Adrenal gland (tissue), 9 donors: ENCODE measurements at regions not wholly inside any gene's neighbourhood (a gene's known extent, or its start where the extent isn't known, plus 50 kb on each side); places are given as distances from the start of the nearest gene placed in this dataset.

Source experiments
- DNase-seq, 7 donors: peaks; one replicate each; pipeline ENCODE4 v3.0.0-alpha.2; 2019 to 2020
- H3K27ac ChIP-seq, 5 donors: fragments of 200-600 bp; sonication (generic) in 4 of 5; 1 replicate in 3 of 5; 2 replicates in 2 of 5; pipeline versions ENCODE4 v1.5.1 to v1.8.0; 2016 to 2020; ENCODE audit warnings: mild to moderate bottlenecking in 1 of 5
- H3K27me3 ChIP-seq: fragments of 200-600 bp; 2 replicates; pipeline ENCODE4 v1.8.0; 2021
- H3K36me3 ChIP-seq, 2 donors: fragments of 200-600 bp; replicated peaks in 1 of 2; 1 replicate in 1 of 2; 2 replicates in 1 of 2; pipeline versions ENCODE4 v1.5.1 to v1.8.0; 2018 to 2022
- H3K4me1 ChIP-seq, 2 donors: fragments of 200-600 bp; replicated peaks in 1 of 2; 1 replicate in 1 of 2; 2 replicates in 1 of 2; pipeline versions ENCODE4 v1.5.1 to v1.8.0; 2018 to 2021
- H3K4me3 ChIP-seq, 4 donors: fragments of 200-600 bp; sonication (generic) in 3 of 4; one replicate each; pipeline ENCODE4 v1.5.1; 2016 to 2018
- H3K9me3 ChIP-seq, 3 donors: fragments of 200-600 bp; sonication (generic) in 1 of 3; replicated peaks in 1 of 3; 1 replicate in 2 of 3; 2 replicates in 1 of 3; pipeline versions ENCODE4 v1.5.1 to v1.8.0; 2016 to 2021
- CTCF ChIP-seq, 6 experiments: fragments of 450-650 bp in 4 of 6; fragments of 200-600 bp in 2 of 6; sonication (generic) in 1 of 6; IDR thresholded peaks; 1 replicate in 5 of 6; 2 replicates in 1 of 6; pipeline versions ENCODE4 v1.5.1 to v1.8.0; 2016 to 2021; ENCODE audit warnings: antibody characterized with exemption in 6 of 6, mild to moderate bottlenecking in 2 of 6, moderate library complexity in 1 of 6
- POLR2A ChIP-seq, 2 donors: fragments of 450-650 bp; IDR thresholded peaks; one replicate each; pipeline ENCODE4 v1.6.1; 2017; ENCODE audit warnings: antibody characterized with exemption in 2 of 2, mild to moderate bottlenecking in 2 of 2, moderate library complexity in 1 of 2
- WGBS, 4 donors: extraction: QIAGEN DNeasy Blood & Tissue Kit in 2 of 4; methylation state at CpG; one replicate each; pipeline versions ENCODE4 v1.1.5 to v1.1.7; 2013 to 2017; 5-methylcytosine and 5-hydroxymethylcytosine counted together
- intact Hi-C, 2 donors: fragments of 100-400 bp; cut with DNase I; formaldehyde crosslinking; loops; one replicate each; pipeline versions ENCODE4 v1.14.1 to v1.15.0; 2022 to 2023
- donor health status: healthy with polysubstance abuse.
- donor health status: Bipolar disorder and iron deficiency.
- donor health status: DM: yes; HTN: yes; CAD: no.
- donor health status: DM: no; HTN: no; CAD: no.
- donor health status: DM: no; HTN: no; CAD: no.

GRCh38 chr3:24684506-24685023, 189.9 kb upstream of the THRB start:
- no peaks in the 10 kb centered on the region for H3K27me3 ChIP-seq
- no peaks in the 10 kb centered on the region for H3K4me1 ChIP-seq
- intact Hi-C loops: no loop called here
- no peaks in the 10 kb centered on the region for H3K9me3 ChIP-seq
- no peak overlapping the region for H3K27ac ChIP-seq
- DNase-seq: no peak
- H3K4me3 ChIP-seq: no peak overlapping the region
- no peak for TF ChIP-seq POLR2A (IDR thresholded peaks at IDR 0.05)
- TF ChIP-seq CTCF (IDR thresholded peaks at IDR 0.05): no peak
- no peaks in the 10 kb centered on the region for H3K36me3 ChIP-seq
- 77 to 88% (median 85%) methylated on average over 6 of the region's 6 CpGs for WGBS, 4 donors

DNA sequence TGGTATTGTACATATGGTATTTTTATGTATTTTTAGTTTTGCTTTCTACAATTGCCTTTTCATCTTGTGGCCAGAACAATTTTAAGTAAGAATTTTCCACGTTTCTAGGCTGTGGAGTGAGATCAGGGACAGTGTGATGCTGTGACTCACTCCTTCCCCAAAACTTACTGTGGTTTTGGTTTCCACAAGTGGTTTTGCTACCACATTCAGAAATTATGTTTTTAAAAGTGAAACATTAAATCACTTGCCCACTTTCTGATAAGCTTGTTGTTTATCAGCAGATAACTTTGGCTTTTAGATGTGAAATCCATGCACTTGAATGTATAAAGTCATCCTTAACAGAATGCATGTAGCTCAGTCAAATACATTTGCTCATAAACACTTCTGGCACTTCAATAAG, 192.2 kb upstream of the THRB start:
- 18 to 32% (median 24%) methylated on average over 1 of the region's 1 CpG for WGBS, 4 donors
- no peak overlapping the region for H3K27ac ChIP-seq
- TF ChIP-seq CTCF (IDR thresholded peaks at IDR 0.05) (no peak), POLR2A (IDR thresholded peaks at IDR 0.05) (no peak)

GRCh38 chr3:24687671-24688070, 193.0 kb upstream of the THRB start:
- H3K9me3 ChIP-seq: no peaks in the 10 kb centered on the region
- H3K27me3 ChIP-seq: no peaks in the 10 kb centered on the region
- no peak for DNase-seq
- no peak overlapping the region for H3K4me3 ChIP-seq
- no peaks in the 10 kb centered on the region for H3K4me1 ChIP-seq
- H3K27ac ChIP-seq: no peak overlapping the region
- WGBS, 4 donors: 89 to 94% (median 92%) methylated on average over 7 of the region's 7 CpGs
- no peaks in the 10 kb centered on the region for H3K36me3 ChIP-seq
- TF ChIP-seq POLR2A (IDR thresholded peaks at IDR 0.05) (no peak), CTCF (IDR thresholded peaks at IDR 0.05) (no peak)
- intact Hi-C loops: no loop called here

More for the DNA sequence above, 192.2 kb upstream of the THRB start:
- Histone ChIP-seq H3K27me3 (no peaks in the 10 kb centered on the region), H3K4me3 (no peak overlapping the region), H3K9me3 (no peaks in the 10 kb centered on the region), H3K36me3 (no peaks in the 10 kb centered on the region), H3K4me1 (no peaks in the 10 kb centered on the region)
- intact Hi-C loops: no loop called here
- no peak for DNase-seq

GRCh38 chr3:24688446-24689148, 193.9 kb upstream of the THRB start:
- Histone ChIP-seq H3K27me3 (no peaks in the 10 kb centered on the region), H3K4me3 (no peak overlapping the region), H3K36me3 (no peaks in the 10 kb centered on the region), H3K27ac (no peak overlapping the region), H3K9me3 (no peaks in the 10 kb centered on the region), H3K4me1 (no peaks in the 10 kb centered on the region)
- DNase-seq: no peak
- no peak for TF ChIP-seq POLR2A (IDR thresholded peaks at IDR 0.05)
- TF ChIP-seq CTCF (IDR thresholded peaks at IDR 0.05): no peak
- intact Hi-C loops: no loop called here
- 56 to 80% (median 58%) methylated on average over 2 of the region's 2 CpGs for WGBS, 4 donors
